ENCODE measurements at regions not wholly inside any gene's neighbourhood (a gene's known extent, or its start where the extent isn't known, plus 50 kb on each side); places are given as distances from the start of the nearest gene placed in this dataset.

- TF ChIP-seq CTCF (IDR thresholded peaks at IDR 0.05; ENCODE audit: low read length) (no peak), EZH2 (optimal IDR thresholded peaks at IDR 0.05; ENCODE audit: low read depth, low read length) (no peak), EZH2phosphoT487 (IDR thresholded peaks at IDR 0.05; ENCODE audit: low read length) (no peak)
These were observed 101.4 kb upstream of the LINC00632 start for GRCh38 chrX:140608111-140608510.

All from MM.1S (cell line).